ENCODE measurements at regions not wholly inside any gene's neighbourhood (a gene's known extent, or its start where the extent isn't known, plus 50 kb on each side); places are given as distances from the start of the nearest gene placed in this dataset.

DNA sequence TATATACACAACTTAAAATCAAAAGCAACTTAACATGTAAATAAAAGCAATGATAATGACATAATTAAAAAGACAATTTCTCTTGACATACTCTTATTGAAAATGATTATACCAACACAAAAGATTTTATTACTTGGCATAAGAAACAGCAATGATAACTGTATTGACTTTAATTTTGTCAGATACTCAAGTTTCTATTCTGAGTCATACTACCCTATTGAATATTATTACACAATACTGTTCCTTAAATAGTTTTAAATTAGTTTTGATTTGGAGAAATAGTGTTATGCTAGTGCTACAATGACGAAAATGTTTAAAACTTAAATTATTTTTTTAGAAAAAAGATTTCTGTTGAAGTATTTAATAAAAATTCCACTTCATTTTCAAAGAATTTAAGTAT is 1319.3 kb upstream of the C9orf72 start (continued):
- TF ChIP-seq, protein P1, sequence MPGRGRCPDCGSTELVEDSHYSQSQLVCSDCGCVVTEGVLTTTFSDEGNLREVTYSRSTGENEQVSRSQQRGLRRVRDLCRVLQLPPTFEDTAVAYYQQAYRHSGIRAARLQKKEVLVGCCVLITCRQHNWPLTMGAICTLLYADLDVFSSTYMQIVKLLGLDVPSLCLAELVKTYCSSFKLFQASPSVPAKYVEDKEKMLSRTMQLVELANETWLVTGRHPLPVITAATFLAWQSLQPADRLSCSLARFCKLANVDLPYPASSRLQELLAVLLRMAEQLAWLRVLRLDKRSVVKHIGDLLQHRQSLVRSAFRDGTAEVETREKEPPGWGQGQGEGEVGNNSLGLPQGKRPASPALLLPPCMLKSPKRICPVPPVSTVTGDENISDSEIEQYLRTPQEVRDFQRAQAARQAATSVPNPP (CRISPR knock-in tag; IDR thresholded peaks at IDR 0.05): no peak
- TF ChIP-seq NCOR1 (IDR thresholded peaks at IDR 0.05; ENCODE audit: borderline replicate concordance, low read length): no peak

DNA sequence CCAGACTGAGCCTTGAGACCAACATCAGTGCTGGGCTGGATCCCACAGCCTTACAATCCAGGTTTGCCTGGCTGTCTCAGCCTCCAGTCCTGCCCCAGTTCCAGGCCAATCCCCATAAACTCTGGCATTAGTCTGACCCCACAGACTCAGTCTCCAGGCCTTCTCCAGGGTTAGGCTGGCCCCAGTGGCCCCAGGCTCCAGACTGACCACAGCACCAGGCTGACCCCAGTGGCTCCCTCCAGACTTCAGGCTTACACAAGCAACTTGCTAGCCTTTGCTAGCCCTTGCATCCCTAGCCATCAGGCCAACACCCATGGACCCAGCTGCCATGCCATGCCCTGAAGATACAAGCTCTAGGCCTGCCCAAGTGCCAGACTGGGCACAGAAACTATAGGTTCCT is 1326.0 kb upstream of the C9orf72 start:
- DNase-seq (ENCODE audit: low spot score): no peak
- CTCF ChIA-PET (ENCODE audit: low intra/inter-chr PET ratio, low total read pairs): no interaction called here
- Histone ChIP-seq H3K79me2 (ENCODE audit: insufficient read depth, low read length) (no peaks in the 10 kb centered on the region), H2AFZ (ENCODE audit: low read length) (no peak overlapping the region), H3K4me3 (replicated peaks in 1 of 3; ENCODE audit: insufficient read depth in 1 of 3, low read depth in 2 of 3, low read length in 3 of 3) (no peak overlapping the region), H3K9me3 (ENCODE audit: low read length) (peaks cover 8% of the 10 kb centered on the region), H3K9ac (ENCODE audit: insufficient read depth, low read depth, low read length) (no peak overlapping the region), H3K36me3 (replicated peaks in 1 of 2; ENCODE audit: control insufficient read depth in 1 of 2, insufficient read depth in 2 of 2, low read length in 2 of 2) (no peaks in the 10 kb centered on the region), H3K4me1 (ENCODE audit: insufficient read depth, low read length) (no peaks in the 10 kb centered on the region), H4K20me1 (ENCODE audit: insufficient read depth, low read length) (no peaks in the 10 kb centered on the region), H3K27ac (ENCODE audit: extremely low read length, insufficient read depth, low read length) (no peak overlapping the region), H3K27me3 (ENCODE audit: control insufficient read depth in 1 of 2, insufficient read depth in 2 of 2, low read length in 2 of 2) (no peaks in the 10 kb centered on the region), H3K4me2 (ENCODE audit: low read depth, low read length) (no peak overlapping the region)
- no peak for FAIRE-seq
- intact Hi-C loops (cut with micrococcal nuclease; ENCODE audit: unreplicated experiment): no loop called here
- POLR2A ChIA-PET: no interaction called here
- no peak for ATAC-seq
- no TSS peak for BruUV-seq (replicated peaks)
- in situ Hi-C loops (cut with HindIII; ENCODE audit: extremely low pct_ligation_motif_present, low pct_unique_long_range_greater_than_20kb): no loop called here
- TF ChIP-seq ZNF207 (IDR thresholded peaks at IDR 0.05; ENCODE audit: borderline replicate concordance) (no peak), ZNF326 (CRISPR knock-in tag; IDR thresholded peaks at IDR 0.05; ENCODE audit: borderline replicate concordance) (no peak), ZFYVE20 (CRISPR knock-in tag; IDR thresholded peaks at IDR 0.05; ENCODE audit: borderline replicate concordance, low read depth) (no peak), YEATS4 (CRISPR knock-in tag; IDR thresholded peaks at IDR 0.05; ENCODE audit: borderline replicate concordance) (no peak), GABPA (IDR thresholded peaks at IDR 0.05; ENCODE audit: low read depth, low read length) (no peak), GABPA (CRISPR knock-in tag; IDR thresholded peaks at IDR 0.05; ENCODE audit: low read depth) (no peak)
- TF ChIP-seq, protein P2, sequence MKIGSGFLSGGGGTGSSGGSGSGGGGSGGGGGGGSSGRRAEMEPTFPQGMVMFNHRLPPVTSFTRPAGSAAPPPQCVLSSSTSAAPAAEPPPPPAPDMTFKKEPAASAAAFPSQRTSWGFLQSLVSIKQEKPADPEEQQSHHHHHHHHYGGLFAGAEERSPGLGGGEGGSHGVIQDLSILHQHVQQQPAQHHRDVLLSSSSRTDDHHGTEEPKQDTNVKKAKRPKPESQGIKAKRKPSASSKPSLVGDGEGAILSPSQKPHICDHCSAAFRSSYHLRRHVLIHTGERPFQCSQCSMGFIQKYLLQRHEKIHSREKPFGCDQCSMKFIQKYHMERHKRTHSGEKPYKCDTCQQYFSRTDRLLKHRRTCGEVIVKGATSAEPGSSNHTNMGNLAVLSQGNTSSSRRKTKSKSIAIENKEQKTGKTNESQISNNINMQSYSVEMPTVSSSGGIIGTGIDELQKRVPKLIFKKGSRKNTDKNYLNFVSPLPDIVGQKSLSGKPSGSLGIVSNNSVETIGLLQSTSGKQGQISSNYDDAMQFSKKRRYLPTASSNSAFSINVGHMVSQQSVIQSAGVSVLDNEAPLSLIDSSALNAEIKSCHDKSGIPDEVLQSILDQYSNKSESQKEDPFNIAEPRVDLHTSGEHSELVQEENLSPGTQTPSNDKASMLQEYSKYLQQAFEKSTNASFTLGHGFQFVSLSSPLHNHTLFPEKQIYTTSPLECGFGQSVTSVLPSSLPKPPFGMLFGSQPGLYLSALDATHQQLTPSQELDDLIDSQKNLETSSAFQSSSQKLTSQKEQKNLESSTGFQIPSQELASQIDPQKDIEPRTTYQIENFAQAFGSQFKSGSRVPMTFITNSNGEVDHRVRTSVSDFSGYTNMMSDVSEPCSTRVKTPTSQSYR (CRISPR knock-in tag; IDR thresholded peaks at IDR 0.05; ENCODE audit: borderline replicate concordance): no peak
- TF ChIP-seq, protein P3, sequence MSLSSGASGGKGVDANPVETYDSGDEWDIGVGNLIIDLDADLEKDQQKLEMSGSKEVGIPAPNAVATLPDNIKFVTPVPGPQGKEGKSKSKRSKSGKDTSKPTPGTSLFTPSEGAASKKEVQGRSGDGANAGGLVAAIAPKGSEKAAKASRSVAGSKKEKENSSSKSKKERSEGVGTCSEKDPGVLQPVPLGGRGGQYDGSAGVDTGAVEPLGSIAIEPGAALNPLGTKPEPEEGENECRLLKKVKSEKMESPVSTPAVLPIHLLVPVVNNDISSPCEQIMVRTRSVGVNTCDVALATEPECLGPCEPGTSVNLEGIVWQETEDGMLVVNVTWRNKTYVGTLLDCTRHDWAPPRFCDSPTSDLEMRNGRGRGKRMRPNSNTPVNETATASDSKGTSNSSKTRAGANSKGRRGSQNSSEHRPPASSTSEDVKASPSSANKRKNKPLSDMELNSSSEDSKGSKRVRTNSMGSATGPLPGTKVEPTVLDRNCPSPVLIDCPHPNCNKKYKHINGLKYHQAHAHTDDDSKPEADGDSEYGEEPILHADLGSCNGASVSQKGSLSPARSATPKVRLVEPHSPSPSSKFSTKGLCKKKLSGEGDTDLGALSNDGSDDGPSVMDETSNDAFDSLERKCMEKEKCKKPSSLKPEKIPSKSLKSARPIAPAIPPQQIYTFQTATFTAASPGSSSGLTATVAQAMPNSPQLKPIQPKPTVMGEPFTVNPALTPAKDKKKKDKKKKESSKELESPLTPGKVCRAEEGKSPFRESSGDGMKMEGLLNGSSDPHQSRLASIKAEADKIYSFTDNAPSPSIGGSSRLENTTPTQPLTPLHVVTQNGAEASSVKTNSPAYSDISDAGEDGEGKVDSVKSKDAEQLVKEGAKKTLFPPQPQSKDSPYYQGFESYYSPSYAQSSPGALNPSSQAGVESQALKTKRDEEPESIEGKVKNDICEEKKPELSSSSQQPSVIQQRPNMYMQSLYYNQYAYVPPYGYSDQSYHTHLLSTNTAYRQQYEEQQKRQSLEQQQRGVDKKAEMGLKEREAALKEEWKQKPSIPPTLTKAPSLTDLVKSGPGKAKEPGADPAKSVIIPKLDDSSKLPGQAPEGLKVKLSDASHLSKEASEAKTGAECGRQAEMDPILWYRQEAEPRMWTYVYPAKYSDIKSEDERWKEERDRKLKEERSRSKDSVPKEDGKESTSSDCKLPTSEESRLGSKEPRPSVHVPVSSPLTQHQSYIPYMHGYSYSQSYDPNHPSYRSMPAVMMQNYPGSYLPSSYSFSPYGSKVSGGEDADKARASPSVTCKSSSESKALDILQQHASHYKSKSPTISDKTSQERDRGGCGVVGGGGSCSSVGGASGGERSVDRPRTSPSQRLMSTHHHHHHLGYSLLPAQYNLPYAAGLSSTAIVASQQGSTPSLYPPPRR (CRISPR knock-in tag; IDR thresholded peaks at IDR 0.05; ENCODE audit: borderline replicate concordance): no peak
